Fibroblast of pulmonary artery (primary cell): ENCODE measurements at regions not wholly inside any gene's neighbourhood (a gene's known extent, or its start where the extent isn't known, plus 50 kb on each side); places are given as distances from the start of the nearest gene placed in this dataset.

Experiments used
- DNase-seq: peaks from one replicate; pipeline ENCODE4 v3.0.0-alpha.2; 2010; ENCODE audit warnings: low read depth
- H3K4me3 ChIP-seq: replicated peaks from 2 replicates; pipeline ENCODE4 v1.5.1; 2011; ENCODE audit warnings: low read depth, mild to moderate bottlenecking, control low read depth, low read length, moderate library complexity
- CTCF ChIP-seq: IDR thresholded peaks from 2 replicates; pipeline ENCODE4 v1.5.1; 2011; ENCODE audit warnings: mild to moderate bottlenecking, control low read depth, low read length, inconsistent platforms; ENCODE audit errors: missing control alignments

- no peak for DNase-seq
- no peak for TF ChIP-seq CTCF
- H3K4me3 ChIP-seq, result no peak overlapping the region
Observed at GRCh38 chrX:19172741-19173140, 50.5 kb upstream of the ADGRG2 start.

- DNase-seq, result peak; percentile 30
- no peak overlapping the region for H3K4me3 ChIP-seq
- TF ChIP-seq CTCF, result no peak
Observed at GRCh38 chrX:19174401-19175025, 52.2 kb upstream of the ADGRG2 start.

GRCh38 chrX:19176901-19177630, 54.8 kb upstream of the ADGRG2 start:
- H3K4me3 ChIP-seq, result no peak overlapping the region
- no peak for TF ChIP-seq CTCF
- DNase-seq, result no peak

- no peak for DNase-seq
- TF ChIP-seq CTCF, result no peak
- H3K4me3 ChIP-seq, result no peak overlapping the region
Observed at GRCh38 chrX:19177721-19178120, 55.5 kb upstream of the ADGRG2 start.

GRCh38 chrX:19178402-19178801, 56.1 kb upstream of the ADGRG2 start:
- no peak for TF ChIP-seq CTCF
- H3K4me3 ChIP-seq, result no peak overlapping the region
- no peak for DNase-seq

- no peak for TF ChIP-seq CTCF
- no peak for DNase-seq
- no peak overlapping the region for H3K4me3 ChIP-seq
Observed at GRCh38 chrX:19179389-19179788, 57.1 kb upstream of the ADGRG2 start.

GRCh38 chrX:19181345-19181744, 59.1 kb upstream of the ADGRG2 start:
- no peak for DNase-seq
- no peak for TF ChIP-seq CTCF
- no peak overlapping the region for H3K4me3 ChIP-seq
